Rectal smooth muscle tissue (tissue), 1 donor: ENCODE measurements at regions not wholly inside any gene's neighbourhood (a gene's known extent, or its start where the extent isn't known, plus 50 kb on each side); places are given as distances from the start of the nearest gene placed in this dataset.

Experiments
- H3K27ac ChIP-seq: one replicate; pipeline ENCODE4 v1.7.0; 2013; ENCODE audit warnings: low read depth, low read length, inconsistent platforms
- H3K27me3 ChIP-seq: one replicate; pipeline ENCODE4 v1.7.0; 2013; ENCODE audit warnings: low read length; ENCODE audit not compliant: control insufficient read depth, insufficient read depth
- H3K36me3 ChIP-seq: one replicate; pipeline ENCODE4 v1.7.0; 2013; ENCODE audit warnings: low read length; ENCODE audit not compliant: control insufficient read depth, insufficient read depth
- H3K4me1 ChIP-seq: one replicate; pipeline ENCODE4 v1.7.0; 2013; ENCODE audit warnings: low read length; ENCODE audit not compliant: control insufficient read depth, insufficient read depth
- H3K4me3 ChIP-seq: one replicate; pipeline ENCODE4 v1.7.0; 2013; ENCODE audit warnings: low read length
- H3K9ac ChIP-seq: one replicate; pipeline ENCODE4 v1.7.0; 2013; ENCODE audit warnings: low read length

- no peak overlapping the region for H3K27ac ChIP-seq
- no peak overlapping the region for H3K9ac ChIP-seq
- H3K27me3 ChIP-seq = no peaks in the 10 kb centered on the region
- no peaks in the 10 kb centered on the region for H3K4me1 ChIP-seq
- no peak overlapping the region for H3K4me3 ChIP-seq
- H3K36me3 ChIP-seq = no peaks in the 10 kb centered on the region
These were observed 306.1 kb downstream of the QKI start for GRCh38 chr6:163720460-163721235.

DNA sequence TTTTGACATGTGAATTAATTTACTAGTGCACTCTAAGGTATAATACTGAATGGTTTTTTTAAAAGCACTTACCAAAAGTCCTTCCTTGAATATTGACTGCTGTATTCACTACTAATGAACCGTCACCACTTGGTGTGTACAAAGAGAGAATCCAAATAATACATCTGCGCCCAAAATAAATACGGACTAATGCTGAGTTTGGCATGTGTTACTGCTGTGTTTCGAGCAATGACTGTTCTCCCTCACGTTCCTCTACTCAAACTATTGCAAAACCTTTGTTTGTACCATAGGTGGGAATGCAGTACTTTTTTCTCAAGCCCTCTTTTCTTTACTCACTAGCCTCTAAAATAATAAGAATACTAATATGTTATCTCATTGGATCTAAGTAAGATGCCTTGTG is 305.5 kb downstream of the QKI start:
- Histone ChIP-seq H3K27me3 (no peaks in the 10 kb centered on the region), H3K4me3 (no peak overlapping the region), H3K9ac (no peak overlapping the region)

GRCh38 chr6:163719028-163719742 is 304.7 kb downstream of the QKI start:
- no peak overlapping the region for H3K4me3 ChIP-seq
- H3K4me1 ChIP-seq = no peaks in the 10 kb centered on the region
- H3K27ac ChIP-seq = no peak overlapping the region
- no peaks in the 10 kb centered on the region for H3K36me3 ChIP-seq
- H3K27me3 ChIP-seq = no peaks in the 10 kb centered on the region
- H3K9ac ChIP-seq = no peak overlapping the region

More for the DNA sequence above, 305.5 kb downstream of the QKI start:
- Histone ChIP-seq H3K27ac (no peak overlapping the region), H3K36me3 (no peaks in the 10 kb centered on the region), H3K4me1 (no peaks in the 10 kb centered on the region)

- no peaks in the 10 kb centered on the region for H3K4me1 ChIP-seq
- H3K4me3 ChIP-seq = no peak overlapping the region
- no peaks in the 10 kb centered on the region for H3K36me3 ChIP-seq
- H3K9ac ChIP-seq = no peak overlapping the region
- H3K27me3 ChIP-seq = no peaks in the 10 kb centered on the region
- H3K27ac ChIP-seq = no peak overlapping the region
These were observed 304.0 kb downstream of the QKI start for GRCh38 chr6:163718537-163718936.

DNA sequence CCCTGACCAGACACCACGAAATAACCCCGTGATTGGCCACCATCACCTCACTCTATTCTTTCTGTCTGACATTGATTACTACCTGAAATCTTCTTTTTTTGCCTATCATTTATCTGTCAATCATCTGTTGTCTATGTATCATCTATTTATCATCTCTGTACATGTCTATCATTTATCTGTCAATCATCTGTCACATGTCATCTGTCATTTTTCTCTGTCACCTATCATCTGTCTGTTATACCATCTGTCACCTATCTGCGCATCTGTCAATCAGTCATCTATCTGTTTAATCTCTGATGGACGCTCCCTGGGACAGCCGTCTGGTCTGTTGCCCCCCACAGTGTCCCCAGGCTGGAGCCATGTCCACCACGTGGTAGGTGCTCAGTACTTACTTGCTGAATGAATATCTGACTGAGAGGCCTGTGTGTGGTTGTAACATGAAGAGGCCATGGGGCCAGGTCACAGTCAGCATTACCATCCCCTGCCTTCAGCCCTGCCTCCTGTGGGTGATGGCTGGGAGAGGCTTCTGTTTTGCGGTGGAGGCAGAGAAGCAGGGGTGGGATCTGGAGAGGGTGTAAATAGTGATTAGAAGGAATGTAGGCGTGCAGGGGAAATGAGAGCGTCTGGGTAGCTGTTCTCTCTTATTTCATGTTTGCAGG is 302.7 kb downstream of the QKI start:
- no peaks in the 10 kb centered on the region for H3K27me3 ChIP-seq
- H3K4me1 ChIP-seq = no peaks in the 10 kb centered on the region
- H3K27ac ChIP-seq = no peak overlapping the region
- no peaks in the 10 kb centered on the region for H3K36me3 ChIP-seq
- H3K4me3 ChIP-seq = no peak overlapping the region
- H3K9ac ChIP-seq = no peak overlapping the region

DNA sequence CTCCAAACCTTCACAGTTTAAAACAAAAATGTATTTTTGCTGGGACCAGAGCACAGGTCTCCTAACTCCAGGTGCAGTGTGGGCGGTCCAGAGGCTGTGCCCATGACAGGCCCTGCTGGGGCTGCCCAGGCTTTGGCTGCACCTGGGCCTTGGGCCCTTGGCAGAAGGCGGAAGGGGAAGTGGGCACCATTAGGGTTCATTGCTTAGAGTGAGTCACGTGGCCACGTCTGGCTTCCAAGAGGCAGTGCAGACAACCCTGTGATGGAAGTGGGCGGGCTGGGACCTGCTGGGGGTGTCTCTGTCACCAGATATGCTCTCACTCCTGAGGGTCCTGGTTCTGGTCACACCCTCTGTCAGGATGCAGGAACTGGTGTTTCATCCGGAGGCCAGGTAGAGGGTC is 302.2 kb downstream of the QKI start:
- Histone ChIP-seq H3K27me3 (no peaks in the 10 kb centered on the region), H3K4me1 (no peaks in the 10 kb centered on the region), H3K9ac (no peak overlapping the region), H3K36me3 (no peaks in the 10 kb centered on the region), H3K27ac (no peak overlapping the region), H3K4me3 (no peak overlapping the region)

- no peak overlapping the region for H3K9ac ChIP-seq
- H3K4me3 ChIP-seq = no peak overlapping the region
- H3K36me3 ChIP-seq = no peaks in the 10 kb centered on the region
- H3K27ac ChIP-seq = no peak overlapping the region
- peaks cover 3% of the 10 kb centered on the region for H3K4me1 ChIP-seq
- H3K27me3 ChIP-seq = no peaks in the 10 kb centered on the region
These were observed 301.3 kb downstream of the QKI start for GRCh38 chr6:163715846-163716245.

GRCh38 chr6:163714179-163714578 is 299.7 kb downstream of the QKI start:
- H3K9ac ChIP-seq = no peak overlapping the region
- H3K27ac ChIP-seq = no peak overlapping the region
- H3K4me1 ChIP-seq = peaks cover 3% of the 10 kb centered on the region
- H3K4me3 ChIP-seq = no peak overlapping the region
- H3K27me3 ChIP-seq = no peaks in the 10 kb centered on the region
- no peaks in the 10 kb centered on the region for H3K36me3 ChIP-seq

DNA sequence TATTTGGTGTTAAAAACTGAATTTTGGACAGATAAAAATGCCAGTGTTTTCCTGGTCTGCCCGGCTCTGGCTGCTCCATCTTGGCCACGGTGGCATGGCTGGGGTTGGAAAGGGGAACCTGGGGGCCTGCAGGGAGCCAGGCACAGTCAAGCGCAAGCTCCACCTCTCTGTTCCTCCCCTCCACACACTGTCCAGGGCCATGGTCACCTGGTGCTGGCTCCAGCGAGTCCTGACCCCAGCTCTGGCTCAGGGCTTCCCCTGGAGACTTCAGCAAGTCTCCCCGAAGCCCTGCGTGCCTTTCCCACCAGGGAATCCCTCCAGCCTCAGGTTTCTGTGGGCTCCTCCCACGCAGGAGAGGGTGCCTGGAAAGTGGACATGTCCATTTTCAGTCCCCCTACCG is 298.5 kb downstream of the QKI start:
- H3K27me3 ChIP-seq = no peaks in the 10 kb centered on the region
- H3K9ac ChIP-seq = no peak overlapping the region
- no peak overlapping the region for H3K4me3 ChIP-seq
- no peak overlapping the region for H3K27ac ChIP-seq
- H3K36me3 ChIP-seq = no peaks in the 10 kb centered on the region
- H3K4me1 ChIP-seq = peaks cover 3% of the 10 kb centered on the region

DNA sequence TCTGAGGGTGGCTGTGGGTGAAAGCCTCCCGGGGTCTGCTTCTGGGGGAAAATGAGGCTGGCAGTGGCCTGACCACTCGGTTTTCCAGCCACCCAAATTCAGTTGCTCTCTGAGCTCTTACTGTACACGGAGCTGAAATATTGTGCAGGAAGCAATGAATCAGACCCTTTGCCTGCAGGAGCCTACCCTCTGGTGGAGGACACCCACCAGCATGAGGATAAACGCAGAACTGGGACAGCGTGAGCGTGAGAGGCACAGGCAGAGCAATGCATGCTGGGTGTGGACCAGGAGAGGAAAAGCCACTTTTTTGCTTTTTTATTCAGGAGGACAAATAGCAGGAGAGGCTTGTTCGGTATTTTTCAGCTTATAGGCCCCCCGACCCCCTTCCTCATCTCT is 298.0 kb downstream of the QKI start:
- Histone ChIP-seq H3K4me1 (peaks cover 3% of the 10 kb centered on the region), H3K36me3 (no peaks in the 10 kb centered on the region), H3K4me3 (no peak overlapping the region), H3K9ac (no peak overlapping the region), H3K27ac (no peak overlapping the region), H3K27me3 (no peaks in the 10 kb centered on the region)

GRCh38 chr6:163711615-163712565 is 297.4 kb downstream of the QKI start:
- Histone ChIP-seq H3K36me3 (no peaks in the 10 kb centered on the region), H3K27me3 (no peaks in the 10 kb centered on the region), H3K27ac (no peak overlapping the region), H3K9ac (no peak overlapping the region), H3K4me1 (peaks cover 5% of the 10 kb centered on the region), H3K4me3 (no peak overlapping the region)
